BJ (cell line): ENCODE measurements at regions not wholly inside any gene's neighbourhood (a gene's known extent, or its start where the extent isn't known, plus 50 kb on each side); places are given as distances from the start of the nearest gene placed in this dataset.

Source experiments
- CTCF ChIA-PET: fragments of 350-600 bp; formaldehyde crosslinking; extraction: SDS; loops from one replicate; lab custom pipeline; 2021; ENCODE audit warnings: antibody characterized with exemption, inconsistent platforms; lab: Yijun Ruan, JAX
- POLR2A ChIA-PET: fragments of 300-600 bp; sonication (Branson Sonifier 250); formaldehyde crosslinking; extraction: SDS; loops from one replicate; lab custom pipeline; 2021; ENCODE audit warnings: antibody characterized with exemption; lab: Charles Lee
- DNase-seq: peaks from one replicate; pipeline ENCODE4 v3.0.0-alpha.2; 2011; ENCODE audit warnings: low read depth
- H3K27me3 ChIP-seq: 2 replicates; pipeline ENCODE4 v1.6.0; 2011; ENCODE audit warnings: low read length; ENCODE audit not compliant: control insufficient read depth, insufficient read depth
- H3K36me3 ChIP-seq: 2 replicates; pipeline ENCODE4 v1.5.1; 2011; ENCODE audit warnings: low read length; ENCODE audit not compliant: control insufficient read depth, insufficient read depth
- H3K4me3 ChIP-seq: 2 replicates; pipeline ENCODE4 v1.5.1; 2011; ENCODE audit warnings: low read depth, mild to moderate bottlenecking, control low read depth, low read length
- TF ChIP-seq, protein P1 (sequence below): IDR thresholded peaks from 2 replicates; pipeline ENCODE4 v1.5.1; 2011; ENCODE audit warnings: low read depth, mild to moderate bottlenecking, control low read depth, inconsistent platforms, low read length, moderate library complexity; ENCODE audit not compliant: insufficient read depth

GRCh38 chr7:109996411-109996810, 1094.5 kb upstream of the LRRN3 start:
- ChIA-PET CTCF (no interaction called here), POLR2A (no interaction called here)
- Histone ChIP-seq H3K36me3 (no peaks in the 10 kb centered on the region), H3K27me3 (no peaks in the 10 kb centered on the region), H3K4me3 (no peak overlapping the region)
- TF ChIP-seq, protein P1, sequence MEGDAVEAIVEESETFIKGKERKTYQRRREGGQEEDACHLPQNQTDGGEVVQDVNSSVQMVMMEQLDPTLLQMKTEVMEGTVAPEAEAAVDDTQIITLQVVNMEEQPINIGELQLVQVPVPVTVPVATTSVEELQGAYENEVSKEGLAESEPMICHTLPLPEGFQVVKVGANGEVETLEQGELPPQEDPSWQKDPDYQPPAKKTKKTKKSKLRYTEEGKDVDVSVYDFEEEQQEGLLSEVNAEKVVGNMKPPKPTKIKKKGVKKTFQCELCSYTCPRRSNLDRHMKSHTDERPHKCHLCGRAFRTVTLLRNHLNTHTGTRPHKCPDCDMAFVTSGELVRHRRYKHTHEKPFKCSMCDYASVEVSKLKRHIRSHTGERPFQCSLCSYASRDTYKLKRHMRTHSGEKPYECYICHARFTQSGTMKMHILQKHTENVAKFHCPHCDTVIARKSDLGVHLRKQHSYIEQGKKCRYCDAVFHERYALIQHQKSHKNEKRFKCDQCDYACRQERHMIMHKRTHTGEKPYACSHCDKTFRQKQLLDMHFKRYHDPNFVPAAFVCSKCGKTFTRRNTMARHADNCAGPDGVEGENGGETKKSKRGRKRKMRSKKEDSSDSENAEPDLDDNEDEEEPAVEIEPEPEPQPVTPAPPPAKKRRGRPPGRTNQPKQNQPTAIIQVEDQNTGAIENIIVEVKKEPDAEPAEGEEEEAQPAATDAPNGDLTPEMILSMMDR, result no peak
- DNase-seq, result no peak

GRCh38 chr7:109996927-109997326, 1094.0 kb upstream of the LRRN3 start:
- no peaks in the 10 kb centered on the region for H3K27me3 ChIP-seq
- TF ChIP-seq, protein P1, result no peak
- H3K4me3 ChIP-seq, result no peak overlapping the region
- ChIA-PET CTCF (no interaction called here), POLR2A (no interaction called here)
- no peaks in the 10 kb centered on the region for H3K36me3 ChIP-seq
- DNase-seq, result no peak

- POLR2A ChIA-PET, result no interaction called here
- CTCF ChIA-PET, result interaction anchor here (1.5 kb wide), 1 partner anchor 10 kb away, joined by 5 read pairs; no protein-coding TSS in a partner anchor
- TF ChIP-seq, protein P1, result no peak
- DNase-seq, result no peak
- no peaks in the 10 kb centered on the region for H3K36me3 ChIP-seq
- H3K27me3 ChIP-seq, result no peaks in the 10 kb centered on the region
- H3K4me3 ChIP-seq, result no peak overlapping the region
Measured at GRCh38 chr7:109997837-109998236, 1093.1 kb upstream of the LRRN3 start.

DNA sequence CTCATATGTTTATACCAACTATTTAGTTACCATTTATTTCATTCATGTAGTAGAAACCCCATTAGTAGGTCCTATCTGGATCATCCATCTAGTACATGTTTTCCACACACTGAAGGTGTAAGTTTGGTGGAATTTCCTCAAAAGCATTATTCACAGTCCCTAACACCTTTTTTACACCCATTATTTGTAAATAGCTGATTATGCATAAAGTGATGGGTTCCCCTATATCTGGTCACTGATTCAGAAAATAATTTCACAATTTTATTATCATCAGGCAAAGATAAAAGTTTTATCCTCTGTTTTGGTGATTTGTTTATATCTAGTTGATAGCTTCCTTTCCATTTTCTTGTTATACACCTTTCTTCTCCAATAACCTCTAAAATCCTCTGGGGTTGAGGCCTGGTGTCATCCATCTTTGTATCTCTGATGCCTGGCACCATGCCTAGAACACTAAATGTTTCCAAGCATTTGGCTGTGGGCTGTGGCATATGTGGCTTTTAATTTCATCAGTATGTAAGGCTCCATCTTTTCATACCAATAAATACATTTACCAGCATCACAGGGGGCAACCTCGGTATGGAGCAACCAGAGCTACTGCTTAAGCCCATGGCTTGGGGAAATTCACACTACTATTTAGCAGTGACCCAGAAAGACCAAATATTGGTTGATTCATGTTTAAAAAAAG, 1089.5 kb upstream of the LRRN3 start:
- H3K36me3 ChIP-seq, result no peaks in the 10 kb centered on the region
- TF ChIP-seq, protein P1, result no peak
- H3K4me3 ChIP-seq, result no peak overlapping the region
- CTCF ChIA-PET, result no interaction called here
- H3K27me3 ChIP-seq, result no peaks in the 10 kb centered on the region
- DNase-seq, result no peak
- POLR2A ChIA-PET, result no interaction called here

- no peaks in the 10 kb centered on the region for H3K27me3 ChIP-seq
- H3K36me3 ChIP-seq, result no peaks in the 10 kb centered on the region
- POLR2A ChIA-PET, result no interaction called here
- TF ChIP-seq, protein P1, result no peak
- no peak overlapping the region for H3K4me3 ChIP-seq
- no peak for DNase-seq
- CTCF ChIA-PET, result no interaction called here
Measured at GRCh38 chr7:110003827-110004226, 1087.1 kb upstream of the LRRN3 start.
